ENCODE measurements at regions not wholly inside any gene's neighbourhood (a gene's known extent, or its start where the extent isn't known, plus 50 kb on each side); places are given as distances from the start of the nearest gene placed in this dataset.

GRCh38 chr17:51373489-51374152 lies 113.3 kb downstream of the UTP18 start:
- H3K36me3 ChIP-seq (ENCODE audit: low read depth, low read length), result no peaks in the 10 kb centered on the region
- no peaks in the 10 kb centered on the region for H3K9me2 ChIP-seq (replicated peaks; ENCODE audit: low read length)
- H3K79me2 ChIP-seq (ENCODE audit: low read length), result no peaks in the 10 kb centered on the region
- peaks cover 27% of the 10 kb centered on the region for H3K27me3 ChIP-seq (ENCODE audit: low read length)
- no peaks in the 10 kb centered on the region for H3K9me3 ChIP-seq (ENCODE audit: low read length)
- no peak overlapping the region for H3K4me2 ChIP-seq (ENCODE audit: low read length)
- intact Hi-C loops (cut with micrococcal nuclease), result loop anchor here (10.0 kb wide), 1 partner anchor 971 kb away; no protein-coding TSS in a partner anchor
- H3F3A ChIP-seq (ENCODE audit: low read length, unreplicated experiment), result no peaks in the 10 kb centered on the region
- no peak for ATAC-seq
- H2AFZ ChIP-seq (ENCODE audit: low read length), result no peak overlapping the region
- no peak overlapping the region for H3K27ac ChIP-seq (ENCODE audit: low read length)
- BruUV-seq (replicated peaks), result no TSS peak
- no peak overlapping the region for H3K9ac ChIP-seq (ENCODE audit: low read length)
- no peaks in the 10 kb centered on the region for H4K20me1 ChIP-seq (ENCODE audit: low read length)
- CTCF ChIA-PET, result no interaction called here
- DNase-seq, result no peak
- no peak overlapping the region for H3K4me3 ChIP-seq (ENCODE audit: low read length)
- POLR2A ChIA-PET (ENCODE audit: unreplicated experiment), result no interaction called here
- H3K4me1 ChIP-seq (ENCODE audit: insufficient read depth, low read length), result no peaks in the 10 kb centered on the region
- TF ChIP-seq, protein P1, sequence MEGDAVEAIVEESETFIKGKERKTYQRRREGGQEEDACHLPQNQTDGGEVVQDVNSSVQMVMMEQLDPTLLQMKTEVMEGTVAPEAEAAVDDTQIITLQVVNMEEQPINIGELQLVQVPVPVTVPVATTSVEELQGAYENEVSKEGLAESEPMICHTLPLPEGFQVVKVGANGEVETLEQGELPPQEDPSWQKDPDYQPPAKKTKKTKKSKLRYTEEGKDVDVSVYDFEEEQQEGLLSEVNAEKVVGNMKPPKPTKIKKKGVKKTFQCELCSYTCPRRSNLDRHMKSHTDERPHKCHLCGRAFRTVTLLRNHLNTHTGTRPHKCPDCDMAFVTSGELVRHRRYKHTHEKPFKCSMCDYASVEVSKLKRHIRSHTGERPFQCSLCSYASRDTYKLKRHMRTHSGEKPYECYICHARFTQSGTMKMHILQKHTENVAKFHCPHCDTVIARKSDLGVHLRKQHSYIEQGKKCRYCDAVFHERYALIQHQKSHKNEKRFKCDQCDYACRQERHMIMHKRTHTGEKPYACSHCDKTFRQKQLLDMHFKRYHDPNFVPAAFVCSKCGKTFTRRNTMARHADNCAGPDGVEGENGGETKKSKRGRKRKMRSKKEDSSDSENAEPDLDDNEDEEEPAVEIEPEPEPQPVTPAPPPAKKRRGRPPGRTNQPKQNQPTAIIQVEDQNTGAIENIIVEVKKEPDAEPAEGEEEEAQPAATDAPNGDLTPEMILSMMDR (conservative IDR thresholded peaks at IDR 0.05; ENCODE audit: low read depth, low read length), result no peak
- TF ChIP-seq EZH2 (IDR thresholded peaks at IDR 0.05; ENCODE audit: low read length, unreplicated experiment) (no peak), EZH2phosphoT487 (IDR thresholded peaks at IDR 0.05; ENCODE audit: borderline replicate concordance, low read length) (no peak)

- no peak for DNase-seq
- intact Hi-C loops (cut with micrococcal nuclease), result loop anchor here (10.0 kb wide), 1 partner anchor 971 kb away; no protein-coding TSS in a partner anchor
- Histone ChIP-seq H3K9me3 (ENCODE audit: low read length) (no peaks in the 10 kb centered on the region), H3K4me3 (ENCODE audit: low read length) (no peak overlapping the region), H2AFZ (ENCODE audit: low read length) (no peak overlapping the region), H3K9ac (ENCODE audit: low read length) (no peak overlapping the region), H3K27me3 (ENCODE audit: low read length) (peaks cover 23% of the 10 kb centered on the region), H3K9me2 (replicated peaks; ENCODE audit: low read length) (no peaks in the 10 kb centered on the region), H3K79me2 (ENCODE audit: low read length) (no peaks in the 10 kb centered on the region), H3K4me2 (ENCODE audit: low read length) (no peak overlapping the region), H3F3A (ENCODE audit: low read length, unreplicated experiment) (no peaks in the 10 kb centered on the region), H3K36me3 (ENCODE audit: low read depth, low read length) (no peaks in the 10 kb centered on the region), H4K20me1 (ENCODE audit: low read length) (no peaks in the 10 kb centered on the region), H3K4me1 (ENCODE audit: insufficient read depth, low read length) (no peaks in the 10 kb centered on the region), H3K27ac (ENCODE audit: low read length) (no peak overlapping the region)
- TF ChIP-seq EZH2phosphoT487 (IDR thresholded peaks at IDR 0.05; ENCODE audit: borderline replicate concordance, low read length) (no peak), EZH2 (IDR thresholded peaks at IDR 0.05; ENCODE audit: low read length, unreplicated experiment) (no peak)
- TF ChIP-seq, protein P1 (conservative IDR thresholded peaks at IDR 0.05; ENCODE audit: low read depth, low read length), result no peak
- no peak for ATAC-seq
- no TSS peak for BruUV-seq (replicated peaks)
- POLR2A ChIA-PET (ENCODE audit: unreplicated experiment), result no interaction called here
- CTCF ChIA-PET, result no interaction called here
These were observed 113.9 kb downstream of the UTP18 start for GRCh38 chr17:51374209-51374608.

DNA sequence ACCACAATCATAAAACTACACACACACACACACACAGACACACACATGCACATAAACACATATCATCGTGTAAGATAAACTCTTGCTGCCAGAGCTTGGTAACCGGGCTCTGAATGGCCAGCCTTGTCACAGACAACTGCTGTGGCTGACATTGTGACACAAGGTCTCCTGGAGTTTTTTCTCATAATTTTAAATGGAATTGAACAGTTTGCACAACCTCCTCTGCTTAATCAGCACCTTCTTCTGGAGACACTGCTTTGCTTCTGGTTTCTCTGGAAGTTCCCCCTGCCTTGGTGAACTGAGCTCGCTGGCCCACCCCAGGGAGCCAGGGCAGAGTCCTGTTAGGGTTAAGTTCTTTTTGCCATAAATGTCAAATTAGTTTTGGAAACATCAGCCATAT lies 115.4 kb downstream of the UTP18 start:
- Histone ChIP-seq H3K79me2 (ENCODE audit: low read length) (no peaks in the 10 kb centered on the region), H3K9me3 (ENCODE audit: low read length) (no peaks in the 10 kb centered on the region), H3K9ac (ENCODE audit: low read length) (no peak overlapping the region), H3K4me2 (ENCODE audit: low read length) (no peak overlapping the region), H3K27me3 (ENCODE audit: low read length) (peaks cover 23% of the 10 kb centered on the region), H3K27ac (ENCODE audit: low read length) (no peak overlapping the region), H3K4me1 (ENCODE audit: insufficient read depth, low read length) (no peaks in the 10 kb centered on the region), H3K4me3 (ENCODE audit: low read length) (no peak overlapping the region), H3F3A (ENCODE audit: low read length, unreplicated experiment) (no peaks in the 10 kb centered on the region), H3K36me3 (ENCODE audit: low read depth, low read length) (no peaks in the 10 kb centered on the region), H4K20me1 (ENCODE audit: low read length) (no peaks in the 10 kb centered on the region), H2AFZ (ENCODE audit: low read length) (no peak overlapping the region), H3K9me2 (replicated peaks; ENCODE audit: low read length) (no peaks in the 10 kb centered on the region)
- ATAC-seq, result no peak
- TF ChIP-seq EZH2 (IDR thresholded peaks at IDR 0.05; ENCODE audit: low read length, unreplicated experiment) (no peak), EZH2phosphoT487 (IDR thresholded peaks at IDR 0.05; ENCODE audit: borderline replicate concordance, low read length) (no peak)
- TF ChIP-seq, protein P1 (conservative IDR thresholded peaks at IDR 0.05; ENCODE audit: low read depth, low read length), result no peak
- intact Hi-C loops (cut with micrococcal nuclease), result loop anchor here (10.0 kb wide), 1 partner anchor 969 kb away; no protein-coding TSS in a partner anchor
- POLR2A ChIA-PET (ENCODE audit: unreplicated experiment), result no interaction called here
- DNase-seq, result no peak
- BruUV-seq (replicated peaks), result no TSS peak
- CTCF ChIA-PET, result no interaction called here
